HUES6 (cell line): ENCODE measurements at regions not wholly inside any gene's neighbourhood (a gene's known extent, or its start where the extent isn't known, plus 50 kb on each side); places are given as distances from the start of the nearest gene placed in this dataset.
"Not testable (repeated sequence)": the region's sequence is repeated elsewhere in the genome, so short reads cannot be mapped to it uniquely, and the experiment has no call there.

Experiments used
- H3K27ac ChIP-seq: 2 replicates; pipeline ENCODE4 v1.7.0; 2013; ENCODE audit warnings: low read depth, mild to moderate bottlenecking, low read length, inconsistent platforms
- H3K27me3 ChIP-seq: 2 replicates; pipeline ENCODE4 v1.6.1; 2013; ENCODE audit warnings: low read length; ENCODE audit not compliant: control insufficient read depth, insufficient read depth
- H3K36me3 ChIP-seq: 2 replicates; pipeline ENCODE4 v1.6.1; 2013; ENCODE audit warnings: low read length; ENCODE audit not compliant: control insufficient read depth, insufficient read depth
- H3K4me1 ChIP-seq: 2 replicates; pipeline ENCODE4 v1.6.1; 2013; ENCODE audit warnings: low read length; ENCODE audit not compliant: control insufficient read depth, insufficient read depth
- H3K4me3 ChIP-seq: 2 replicates; pipeline ENCODE4 v1.5.1; 2013; ENCODE audit warnings: low read depth, low read length
- H3K9ac ChIP-seq: one replicate; pipeline ENCODE4 v1.6.1; 2013; ENCODE audit warnings: mild to moderate bottlenecking, low read length
- H3K9me3 ChIP-seq: 2 replicates; pipeline ENCODE4 v1.6.1; 2013; ENCODE audit warnings: low read depth, low read length; ENCODE audit not compliant: control insufficient read depth, insufficient read depth

- H3K9me3 ChIP-seq, result no peaks in the 10 kb centered on the region
- no peaks in the 10 kb centered on the region for H3K4me1 ChIP-seq
- no peak overlapping the region for H3K27ac ChIP-seq
- H3K27me3 ChIP-seq, result no peaks in the 10 kb centered on the region
- no peak overlapping the region for H3K9ac ChIP-seq
- no peak overlapping the region for H3K4me3 ChIP-seq
- H3K36me3 ChIP-seq, result no peaks in the 10 kb centered on the region
Measured at GRCh38 chr11:95412074-95412473, 181.1 kb upstream of the SESN3 start.

- not testable (repeated sequence) for H3K9me3 ChIP-seq, H3K4me3 ChIP-seq, H3K36me3 ChIP-seq, H3K9ac ChIP-seq, H3K4me1 ChIP-seq, H3K27me3 ChIP-seq, H3K27ac ChIP-seq
Measured at GRCh38 chr11:95410707-95411106, 179.7 kb upstream of the SESN3 start.

GRCh38 chr11:95406271-95406670 is 175.3 kb upstream of the SESN3 start:
- no peaks in the 10 kb centered on the region for H3K9me3 ChIP-seq
- H3K4me1 ChIP-seq, result peaks cover 8% of the 10 kb centered on the region
- H3K4me3 ChIP-seq, result no peak overlapping the region

GRCh38 chr11:95404370-95404769 is 173.4 kb upstream of the SESN3 start:
- H3K27ac ChIP-seq, result no peak overlapping the region
- H3K9ac ChIP-seq, result no peak overlapping the region
- H3K27me3 ChIP-seq, result no peaks in the 10 kb centered on the region
- peaks cover 8% of the 10 kb centered on the region for H3K4me1 ChIP-seq
- no peak overlapping the region for H3K4me3 ChIP-seq
- no peaks in the 10 kb centered on the region for H3K36me3 ChIP-seq
- H3K9me3 ChIP-seq, result no peaks in the 10 kb centered on the region

More at GRCh38 chr11:95406271-95406670, 175.3 kb upstream of the SESN3 start:
- no peaks in the 10 kb centered on the region for H3K27me3 ChIP-seq
- H3K36me3 ChIP-seq, result no peaks in the 10 kb centered on the region
- H3K27ac ChIP-seq, result no peak overlapping the region
- no peak overlapping the region for H3K9ac ChIP-seq

GRCh38 chr11:95398437-95399112 is 167.6 kb upstream of the SESN3 start:
- Histone ChIP-seq H3K27ac (no peak overlapping the region), H3K9me3 (no peaks in the 10 kb centered on the region), H3K4me3 (no peak overlapping the region)

GRCh38 chr11:95392644-95393043 is 161.6 kb upstream of the SESN3 start:
- Histone ChIP-seq H3K4me1 (no peaks in the 10 kb centered on the region), H3K9me3 (no peaks in the 10 kb centered on the region), H3K4me3 (no peak overlapping the region), H3K27ac (no peak overlapping the region), H3K27me3 (no peaks in the 10 kb centered on the region), H3K36me3 (no peaks in the 10 kb centered on the region), H3K9ac (no peak overlapping the region)

More at GRCh38 chr11:95398437-95399112, 167.6 kb upstream of the SESN3 start:
- Histone ChIP-seq H3K27me3 (no peaks in the 10 kb centered on the region), H3K9ac (no peak overlapping the region), H3K4me1 (no peaks in the 10 kb centered on the region), H3K36me3 (no peaks in the 10 kb centered on the region)

- Histone ChIP-seq H3K9ac (no peak overlapping the region), H3K36me3 (no peaks in the 10 kb centered on the region), H3K27ac (no peak overlapping the region), H3K4me1 (no peaks in the 10 kb centered on the region), H3K9me3 (no peaks in the 10 kb centered on the region), H3K4me3 (no peak overlapping the region), H3K27me3 (no peaks in the 10 kb centered on the region)
Measured at GRCh38 chr11:95389427-95389826, 158.4 kb upstream of the SESN3 start.

- Histone ChIP-seq H3K9ac (no peak overlapping the region), H3K27ac (no peak overlapping the region), H3K9me3 (no peaks in the 10 kb centered on the region), H3K27me3 (no peaks in the 10 kb centered on the region), H3K4me3 (no peak overlapping the region), H3K36me3 (no peaks in the 10 kb centered on the region), H3K4me1 (no peaks in the 10 kb centered on the region)
Measured at GRCh38 chr11:95388086-95388485, 157.1 kb upstream of the SESN3 start.

- H3K36me3 ChIP-seq, result no peaks in the 10 kb centered on the region
- no peak overlapping the region for H3K27ac ChIP-seq
- no peaks in the 10 kb centered on the region for H3K4me1 ChIP-seq
- H3K9me3 ChIP-seq, result no peaks in the 10 kb centered on the region
- no peak overlapping the region for H3K9ac ChIP-seq
- no peak overlapping the region for H3K4me3 ChIP-seq
- H3K27me3 ChIP-seq, result no peaks in the 10 kb centered on the region
Measured at GRCh38 chr11:95387325-95387724, 156.3 kb upstream of the SESN3 start.

- H3K36me3 ChIP-seq, result no peaks in the 10 kb centered on the region
- H3K9ac ChIP-seq, result no peak overlapping the region
- H3K4me1 ChIP-seq, result no peaks in the 10 kb centered on the region
- no peak overlapping the region for H3K27ac ChIP-seq
- no peaks in the 10 kb centered on the region for H3K9me3 ChIP-seq
- no peak overlapping the region for H3K4me3 ChIP-seq
- H3K27me3 ChIP-seq, result no peaks in the 10 kb centered on the region
Measured at GRCh38 chr11:95385577-95385976, 154.6 kb upstream of the SESN3 start.

- Histone ChIP-seq H3K4me3 (no peak overlapping the region), H3K27ac (no peak overlapping the region), H3K9ac (no peak overlapping the region), H3K9me3 (no peaks in the 10 kb centered on the region), H3K36me3 (no peaks in the 10 kb centered on the region), H3K4me1 (peaks cover 20% of the 10 kb centered on the region), H3K27me3 (no peaks in the 10 kb centered on the region)
Measured at GRCh38 chr11:95379479-95379878, 148.5 kb upstream of the SESN3 start.
